Spleen (tissue), 11 donors: ENCODE measurements at regions not wholly inside any gene's neighbourhood (a gene's known extent, or its start where the extent isn't known, plus 50 kb on each side); places are given as distances from the start of the nearest gene placed in this dataset.

Experiments used
- DNase-seq: peaks from one replicate; pipeline ENCODE4 v3.0.0-alpha.2; 2020
- H3K27ac ChIP-seq, 8 donors: fragments of 200-600 bp; sonication (generic) in 7 of 8; 1 replicate in 4 of 8; 2 replicates in 4 of 8; pipeline versions ENCODE4 v1.5.0 to v1.8.0; 2016 to 2021; ENCODE audit warnings: inconsistent platforms in 4 of 8, mild to moderate bottlenecking in 4 of 8, moderate library complexity in 1 of 8
- H3K27me3 ChIP-seq, 7 donors: fragments of 200-600 bp; sonication (generic) in 6 of 7; replicated peaks in 1 of 7; 1 replicate in 4 of 7; 2 replicates in 3 of 7; pipeline versions ENCODE4 v1.5.0 to v1.8.0; 2016 to 2021; ENCODE audit warnings: inconsistent platforms in 3 of 7, mild to moderate bottlenecking in 1 of 7
- H3K36me3 ChIP-seq, 6 donors: fragments of 200-600 bp; sonication (generic) in 5 of 6; 1 replicate in 4 of 6; 2 replicates in 2 of 6; pipeline versions ENCODE4 v1.5.0 to v1.8.0; 2016 to 2021; ENCODE audit warnings: inconsistent platforms in 2 of 6
- H3K4me1 ChIP-seq, 6 donors: fragments of 200-600 bp; sonication (generic) in 5 of 6; 1 replicate in 3 of 6; 2 replicates in 3 of 6; pipeline versions ENCODE4 v1.5.0 to v1.8.0; 2016 to 2021; ENCODE audit warnings: inconsistent platforms in 3 of 6
- H3K4me3 ChIP-seq, 8 donors: fragments of 200-600 bp; sonication (generic) in 7 of 8; 1 replicate in 4 of 8; 2 replicates in 4 of 8; pipeline versions ENCODE4 v1.5.0 to v1.8.0; 2016 to 2021; ENCODE audit warnings: inconsistent platforms in 4 of 8, mild to moderate bottlenecking in 4 of 8, moderate library complexity in 2 of 8
- H3K9me3 ChIP-seq, 8 donors: fragments of 200-600 bp; sonication (generic) in 7 of 8; 1 replicate in 4 of 8; 2 replicates in 4 of 8; pipeline versions ENCODE4 v1.5.0 to v1.8.0; 2016 to 2021; ENCODE audit warnings: inconsistent platforms in 4 of 8
- POLR2A ChIP-seq, 3 donors: fragments of 450-650 bp; IDR thresholded peaks; one replicate each; pipeline ENCODE4 v1.5.1; 2017; ENCODE audit warnings: antibody characterized with exemption in 3 of 3, mild to moderate bottlenecking in 1 of 3
- POLR2AphosphoS5 ChIP-seq, 3 donors: sonication (generic); formaldehyde crosslinking; IDR thresholded peaks; one replicate each; pipeline ENCODE4 v1.5.1; 2017; ENCODE audit warnings: antibody characterized with exemption in 3 of 3
- WGBS, 5 donors: extraction: QIAGEN DNeasy Blood & Tissue Kit in 3 of 5; methylation state at CpG; one replicate each; pipeline versions ENCODE4 v1.1.5 to v1.1.7; 2013 to 2018; 5-methylcytosine and 5-hydroxymethylcytosine counted together
- intact Hi-C: fragments of 100-400 bp; cut with DNase I; formaldehyde crosslinking; loops from one replicate; pipeline ENCODE4 v1.15.0; 2023; ENCODE audit warnings: low total_unique reads
- TF ChIP-seq, protein P1 (sequence below), 11 experiments: fragments of 200-600 bp in 7 of 11; fragments of 450-650 bp in 4 of 11; sonication (generic) in 4 of 11; IDR thresholded peaks in 8 of 11; conservative IDR thresholded peaks in 3 of 11; 1 replicate in 7 of 11; 2 replicates in 4 of 11; pipeline versions ENCODE4 v1.4.0 to v1.8.0; 2016 to 2021; ENCODE audit warnings: antibody characterized with exemption in 11 of 11, inconsistent platforms in 4 of 11, mild to moderate bottlenecking in 1 of 11
- donor health status: healthy with polysubstance abuse.
- donor health status: DM: no; HTN: no; CAD: no; lungs with moderate emphysema.
- donor health status: DM: no; HTN: no; CAD: no.
- donor health status: Bipolar disorder and iron deficiency.
- donor health status: healthy.
- donor health status: DM: no; HTN: no; CAD: no.
- donor health status: DM: yes; HTN: yes; CAD: no.

DNA sequence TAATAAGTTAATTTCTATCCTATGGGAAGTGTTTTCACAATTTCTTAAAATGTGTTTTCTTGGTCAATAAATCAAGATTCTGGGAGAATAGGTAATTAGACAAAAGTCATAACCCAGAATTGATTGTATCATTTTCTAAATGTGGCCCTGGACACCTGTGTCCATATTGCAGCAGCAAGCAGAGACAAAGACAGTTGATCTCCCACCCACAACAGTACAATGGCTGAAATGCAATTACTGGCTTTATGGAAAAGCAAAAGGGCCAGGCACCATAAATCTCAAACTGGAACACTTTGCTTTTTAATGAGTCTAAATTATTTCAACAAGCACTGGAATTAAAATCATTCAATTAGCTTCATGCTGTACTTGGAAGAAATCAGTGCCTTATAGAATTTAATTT, 157.2 kb downstream of the ESM1 start:
- Histone ChIP-seq H3K4me3 (no peak overlapping the region), H3K36me3 (no peaks in the 10 kb centered on the region), H3K27me3 (no peaks in the 10 kb centered on the region), H3K9me3 (no peaks in the 10 kb centered on the region), H3K27ac (no peak overlapping the region), H3K4me1 (peaks cover 0 to 15% (median 3%) of the 10 kb centered on the region in 6 donors)
- intact Hi-C loops, result no loop called here
- TF ChIP-seq, protein P1, sequence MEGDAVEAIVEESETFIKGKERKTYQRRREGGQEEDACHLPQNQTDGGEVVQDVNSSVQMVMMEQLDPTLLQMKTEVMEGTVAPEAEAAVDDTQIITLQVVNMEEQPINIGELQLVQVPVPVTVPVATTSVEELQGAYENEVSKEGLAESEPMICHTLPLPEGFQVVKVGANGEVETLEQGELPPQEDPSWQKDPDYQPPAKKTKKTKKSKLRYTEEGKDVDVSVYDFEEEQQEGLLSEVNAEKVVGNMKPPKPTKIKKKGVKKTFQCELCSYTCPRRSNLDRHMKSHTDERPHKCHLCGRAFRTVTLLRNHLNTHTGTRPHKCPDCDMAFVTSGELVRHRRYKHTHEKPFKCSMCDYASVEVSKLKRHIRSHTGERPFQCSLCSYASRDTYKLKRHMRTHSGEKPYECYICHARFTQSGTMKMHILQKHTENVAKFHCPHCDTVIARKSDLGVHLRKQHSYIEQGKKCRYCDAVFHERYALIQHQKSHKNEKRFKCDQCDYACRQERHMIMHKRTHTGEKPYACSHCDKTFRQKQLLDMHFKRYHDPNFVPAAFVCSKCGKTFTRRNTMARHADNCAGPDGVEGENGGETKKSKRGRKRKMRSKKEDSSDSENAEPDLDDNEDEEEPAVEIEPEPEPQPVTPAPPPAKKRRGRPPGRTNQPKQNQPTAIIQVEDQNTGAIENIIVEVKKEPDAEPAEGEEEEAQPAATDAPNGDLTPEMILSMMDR (IDR thresholded peaks at IDR 0.05 in 8 of 11, conservative IDR thresholded peaks at IDR 0.05 in 3 of 11), result no peak
- no peak for TF ChIP-seq POLR2A (IDR thresholded peaks at IDR 0.05)
- no peak for TF ChIP-seq POLR2AphosphoS5 (IDR thresholded peaks at IDR 0.05)
- DNase-seq, result no peak

DNA sequence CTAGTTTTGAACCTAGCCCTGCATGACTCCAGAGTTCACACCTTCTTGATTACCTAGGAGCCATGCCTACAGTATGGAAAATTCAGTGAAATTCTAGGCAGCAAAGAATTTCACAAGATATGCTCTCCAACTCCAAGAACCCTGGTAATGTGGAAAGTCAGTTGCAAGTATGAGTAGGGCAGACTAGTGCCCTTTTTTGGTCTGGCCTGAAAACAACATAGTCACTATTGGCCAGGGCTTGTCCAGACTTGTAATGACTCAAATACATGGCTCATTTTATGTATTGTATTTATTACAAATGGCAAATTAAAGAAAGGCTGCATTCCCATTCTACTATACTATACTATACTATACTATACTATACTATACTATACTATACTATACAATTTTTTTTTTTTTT, 160.4 kb downstream of the ESM1 start:
- intact Hi-C loops, result no loop called here
- TF ChIP-seq POLR2AphosphoS5 (IDR thresholded peaks at IDR 0.05) (no peak), POLR2A (IDR thresholded peaks at IDR 0.05) (no peak)
- TF ChIP-seq, protein P1 (IDR thresholded peaks at IDR 0.05 in 8 of 11, conservative IDR thresholded peaks at IDR 0.05 in 3 of 11), result no peak
- DNase-seq, result no peak
- Histone ChIP-seq H3K4me3 (no peak overlapping the region), H3K36me3 (no peaks in the 10 kb centered on the region), H3K27me3 (no peaks in the 10 kb centered on the region), H3K9me3 (no peaks in the 10 kb centered on the region), H3K4me1 (peaks cover 0 to 5% (median 0%) of the 10 kb centered on the region in 6 donors), H3K27ac (no peak overlapping the region)

DNA sequence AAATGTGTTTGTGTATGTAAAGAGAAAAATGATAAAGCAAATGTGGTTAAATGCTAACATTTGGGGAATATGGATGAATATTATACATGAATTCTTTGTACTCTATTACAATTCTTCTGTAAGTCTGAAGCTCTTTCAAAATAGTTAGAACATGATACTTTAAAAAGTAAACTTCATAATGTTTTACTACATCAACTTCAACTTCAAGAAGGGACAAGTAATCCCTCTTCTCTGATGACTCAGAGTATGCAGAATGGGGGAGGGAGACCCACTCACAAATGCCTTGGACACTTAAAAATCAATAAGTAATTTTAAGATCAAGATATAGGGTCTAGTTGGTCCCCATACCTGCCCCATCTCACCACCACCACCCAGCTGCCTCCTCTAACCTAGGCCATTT, 162.4 kb downstream of the ESM1 start:
- Histone ChIP-seq H3K27ac (no peak overlapping the region), H3K36me3 (no peaks in the 10 kb centered on the region), H3K4me3 (no peak overlapping the region), H3K4me1 (no peaks in the 10 kb centered on the region), H3K27me3 (no peaks in the 10 kb centered on the region), H3K9me3 (no peaks in the 10 kb centered on the region)
- DNase-seq, result no peak
- intact Hi-C loops, result no loop called here
- TF ChIP-seq POLR2A (IDR thresholded peaks at IDR 0.05) (no peak), POLR2AphosphoS5 (IDR thresholded peaks at IDR 0.05) (no peak)
- TF ChIP-seq, protein P1 (IDR thresholded peaks at IDR 0.05 in 8 of 11, conservative IDR thresholded peaks at IDR 0.05 in 3 of 11), result no peak

DNA sequence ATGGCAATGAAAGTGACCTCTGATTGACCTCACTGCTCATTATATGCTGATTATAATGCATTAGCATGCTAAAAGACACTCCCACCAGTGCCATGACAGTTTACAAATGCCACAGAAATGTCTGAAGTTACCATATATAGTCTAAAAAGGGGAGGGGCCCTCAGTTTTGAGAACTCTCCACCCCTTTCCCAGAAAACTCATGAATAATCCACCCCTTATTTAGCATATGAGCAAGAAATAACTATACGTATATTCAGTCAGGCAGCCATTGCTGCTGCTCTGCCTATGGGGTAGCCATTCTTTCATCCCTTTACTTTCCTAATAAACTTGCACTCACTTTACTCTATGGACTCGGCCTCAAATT, 163.1 kb downstream of the ESM1 start:
- no peaks in the 10 kb centered on the region for H3K4me1 ChIP-seq
- H3K27ac ChIP-seq, result no peak overlapping the region
- DNase-seq, result no peak
- WGBS, 5 donors, result 92 to 98% (median 96%) methylated on average over 2 of the region's 2 CpGs
- H3K27me3 ChIP-seq, result no peaks in the 10 kb centered on the region
- no peaks in the 10 kb centered on the region for H3K36me3 ChIP-seq
- intact Hi-C loops, result no loop called here
- no peak overlapping the region for H3K4me3 ChIP-seq
- TF ChIP-seq POLR2AphosphoS5 (IDR thresholded peaks at IDR 0.05) (no peak), POLR2A (IDR thresholded peaks at IDR 0.05) (no peak)
- TF ChIP-seq, protein P1 (IDR thresholded peaks at IDR 0.05 in 8 of 11, conservative IDR thresholded peaks at IDR 0.05 in 3 of 11), result no peak
- no peaks in the 10 kb centered on the region for H3K9me3 ChIP-seq
